Activated CD8-positive, alpha-beta T cell treated with anti-CD3 and anti-CD28 coated beads for 36 hours (primary cell): ENCODE measurements at regions not wholly inside any gene's neighbourhood (a gene's known extent, or its start where the extent isn't known, plus 50 kb on each side); places are given as distances from the start of the nearest gene placed in this dataset.

ENCODE experiments used
- ATAC-seq: fragments of 200-7000 bp; cut with Tn5 transposase; one replicate; pipeline ENCODE4 v1.10.0; 2021; ENCODE audit warnings: mild to moderate bottlenecking, moderate library complexity
- CTCF ChIA-PET: fragments of 350-600 bp; sonication (Branson Sonifier 250); formaldehyde crosslinking; loops from one replicate; lab custom pipeline; 2021; ENCODE audit warnings: antibody characterized with exemption; lab: Charles Lee
- POLR2A ChIA-PET: fragments of 350-600 bp; sonication (Branson Sonifier 250); formaldehyde crosslinking; loops from one replicate; lab custom pipeline; 2021; ENCODE audit warnings: antibody characterized with exemption; lab: Charles Lee
- DNase-seq: peaks from one replicate; pipeline ENCODE4 v3.0.0-alpha.2; 2020
- H3K27ac Mint-ChIP-seq: one replicate; pipeline ENCODE4 v1.8.0; 2021; ENCODE audit warnings: mild to moderate bottlenecking, mixed read lengths
- H3K27me3 Mint-ChIP-seq: one replicate; pipeline ENCODE4 v1.8.0; 2021; ENCODE audit warnings: mixed read lengths
- H3K36me3 Mint-ChIP-seq: one replicate; pipeline ENCODE4 v1.8.0; 2021; ENCODE audit warnings: low read depth, mixed read lengths
- H3K4me1 Mint-ChIP-seq: one replicate; pipeline ENCODE4 v1.8.0; 2021; ENCODE audit warnings: low read depth, mixed read lengths
- H3K4me3 Mint-ChIP-seq: one replicate; pipeline ENCODE4 v1.8.0; 2021; ENCODE audit warnings: mild to moderate bottlenecking, moderate library complexity, mixed read lengths
- H3K9me3 Mint-ChIP-seq: one replicate; pipeline ENCODE4 v1.8.0; 2021; ENCODE audit warnings: mixed read lengths
- intact Hi-C: fragments of 100-400 bp; cut with micrococcal nuclease; formaldehyde crosslinking; loops from one replicate; pipeline ENCODE4 v1.10.0; 2022
- TF ChIP-seq, protein P1 (sequence below): fragments of 200-600 bp; IDR thresholded peaks from one replicate; pipeline ENCODE4 v1.8.0; 2022; ENCODE audit warnings: antibody characterized with exemption, mild to moderate bottlenecking

- H3K4me3 Mint-ChIP-seq, result no peak overlapping the region
- H3K36me3 Mint-ChIP-seq, result no peaks in the 10 kb centered on the region
- TF ChIP-seq, protein P1, sequence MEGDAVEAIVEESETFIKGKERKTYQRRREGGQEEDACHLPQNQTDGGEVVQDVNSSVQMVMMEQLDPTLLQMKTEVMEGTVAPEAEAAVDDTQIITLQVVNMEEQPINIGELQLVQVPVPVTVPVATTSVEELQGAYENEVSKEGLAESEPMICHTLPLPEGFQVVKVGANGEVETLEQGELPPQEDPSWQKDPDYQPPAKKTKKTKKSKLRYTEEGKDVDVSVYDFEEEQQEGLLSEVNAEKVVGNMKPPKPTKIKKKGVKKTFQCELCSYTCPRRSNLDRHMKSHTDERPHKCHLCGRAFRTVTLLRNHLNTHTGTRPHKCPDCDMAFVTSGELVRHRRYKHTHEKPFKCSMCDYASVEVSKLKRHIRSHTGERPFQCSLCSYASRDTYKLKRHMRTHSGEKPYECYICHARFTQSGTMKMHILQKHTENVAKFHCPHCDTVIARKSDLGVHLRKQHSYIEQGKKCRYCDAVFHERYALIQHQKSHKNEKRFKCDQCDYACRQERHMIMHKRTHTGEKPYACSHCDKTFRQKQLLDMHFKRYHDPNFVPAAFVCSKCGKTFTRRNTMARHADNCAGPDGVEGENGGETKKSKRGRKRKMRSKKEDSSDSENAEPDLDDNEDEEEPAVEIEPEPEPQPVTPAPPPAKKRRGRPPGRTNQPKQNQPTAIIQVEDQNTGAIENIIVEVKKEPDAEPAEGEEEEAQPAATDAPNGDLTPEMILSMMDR, result no peak
- H3K9me3 Mint-ChIP-seq, result no peaks in the 10 kb centered on the region
- intact Hi-C loops, result no loop called here
- ChIA-PET CTCF (no interaction called here), POLR2A (no interaction called here)
- DNase-seq (no peak), ATAC-seq (no peak)
- H3K27me3 Mint-ChIP-seq, result peaks cover 2% of the 10 kb centered on the region
- H3K27ac Mint-ChIP-seq, result no peak overlapping the region
- no peaks in the 10 kb centered on the region for H3K4me1 Mint-ChIP-seq
Measured at GRCh38 chr1:113247782-113248181, 142.5 kb upstream of the MAGI3 start.

DNA sequence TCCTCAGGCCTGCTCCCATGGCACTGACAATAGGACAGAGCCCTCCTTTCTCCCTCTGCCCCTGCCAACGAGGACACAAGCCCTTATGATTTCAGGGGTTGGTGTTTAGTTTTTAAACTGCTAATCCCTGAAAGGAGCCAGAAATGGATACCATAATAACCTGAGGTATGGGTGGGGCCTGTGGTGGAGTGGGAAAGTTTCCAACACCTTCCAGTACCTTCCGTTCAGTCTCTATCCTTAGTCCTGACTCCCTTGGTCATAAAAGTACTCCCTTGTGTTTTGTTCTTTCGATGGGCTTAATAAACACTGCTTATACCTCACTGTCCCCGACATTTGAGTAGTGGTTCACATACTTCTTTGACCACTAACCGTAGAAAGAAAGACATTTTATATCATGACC is 141.8 kb upstream of the MAGI3 start:
- CTCF ChIA-PET, result no interaction called here
- intact Hi-C loops, result no loop called here
- TF ChIP-seq, protein P1, result no peak
- no peaks in the 10 kb centered on the region for H3K9me3 Mint-ChIP-seq
- peaks cover 2% of the 10 kb centered on the region for H3K27me3 Mint-ChIP-seq
- H3K36me3 Mint-ChIP-seq, result no peaks in the 10 kb centered on the region
- POLR2A ChIA-PET, result no interaction called here
- H3K4me3 Mint-ChIP-seq, result no peak overlapping the region
- DNase-seq, result no peak
- no peak overlapping the region for H3K27ac Mint-ChIP-seq
- no peaks in the 10 kb centered on the region for H3K4me1 Mint-ChIP-seq
- ATAC-seq, result no peak

- intact Hi-C loops, result no loop called here
- TF ChIP-seq, protein P1, result no peak
- Mint-ChIP-seq H3K36me3 (no peaks in the 10 kb centered on the region), H3K27ac (no peak overlapping the region), H3K4me3 (no peak overlapping the region), H3K4me1 (no peaks in the 10 kb centered on the region), H3K27me3 (peaks cover 6% of the 10 kb centered on the region), H3K9me3 (no peaks in the 10 kb centered on the region)
- CTCF ChIA-PET, result no interaction called here
- ATAC-seq (no peak), DNase-seq (no peak)
- POLR2A ChIA-PET, result no interaction called here
Measured at GRCh38 chr1:113250161-113250560, 140.2 kb upstream of the MAGI3 start.

GRCh38 chr1:113252166-113252565 is 138.1 kb upstream of the MAGI3 start:
- peaks cover 6% of the 10 kb centered on the region for H3K27me3 Mint-ChIP-seq
- H3K4me1 Mint-ChIP-seq, result no peaks in the 10 kb centered on the region
- no peak overlapping the region for H3K4me3 Mint-ChIP-seq
- intact Hi-C loops, result no loop called here
- ChIA-PET POLR2A (no interaction called here), CTCF (no interaction called here)
- TF ChIP-seq, protein P1, result no peak
- H3K36me3 Mint-ChIP-seq, result no peaks in the 10 kb centered on the region
- H3K27ac Mint-ChIP-seq, result no peak overlapping the region
- DNase-seq (no peak), ATAC-seq (no peak)
- H3K9me3 Mint-ChIP-seq, result no peaks in the 10 kb centered on the region

- Mint-ChIP-seq H3K36me3 (no peaks in the 10 kb centered on the region), H3K4me1 (no peaks in the 10 kb centered on the region), H3K9me3 (no peaks in the 10 kb centered on the region), H3K4me3 (no peak overlapping the region), H3K27ac (no peak overlapping the region), H3K27me3 (peaks cover 5% of the 10 kb centered on the region)
- TF ChIP-seq, protein P1, result no peak
- no peak for ATAC-seq
- ChIA-PET CTCF (no interaction called here), POLR2A (no interaction called here)
- DNase-seq, result no peak
- intact Hi-C loops, result no loop called here
Measured at GRCh38 chr1:113253187-113253586, 137.1 kb upstream of the MAGI3 start.
